ENCODE measurements at regions not wholly inside any gene's neighbourhood (a gene's known extent, or its start where the extent isn't known, plus 50 kb on each side); places are given as distances from the start of the nearest gene placed in this dataset.
A peak's percentile ranks its signal among the peaks of the same experiment; 100 is the strongest.

DNA sequence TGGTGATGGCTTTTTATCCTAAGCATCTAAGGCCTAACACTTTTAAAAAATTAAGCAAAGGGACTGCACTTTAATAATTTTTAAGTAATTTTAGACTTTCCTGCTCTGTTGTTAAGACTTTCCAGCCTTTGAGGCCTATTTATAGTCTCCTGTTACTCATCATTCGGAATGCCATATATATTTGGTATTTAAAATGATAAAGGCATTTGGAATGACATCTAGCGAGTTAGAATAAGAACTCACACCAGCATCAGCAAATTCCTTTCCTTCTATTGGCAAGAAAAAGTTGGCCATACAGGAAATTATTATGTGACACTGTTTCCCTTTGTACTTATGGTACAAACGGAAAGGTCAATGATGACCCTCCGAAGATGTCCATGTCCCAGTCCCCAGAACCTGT lies 88.1 kb upstream of the STMND1 start:
- TF ChIP-seq, protein P1, sequence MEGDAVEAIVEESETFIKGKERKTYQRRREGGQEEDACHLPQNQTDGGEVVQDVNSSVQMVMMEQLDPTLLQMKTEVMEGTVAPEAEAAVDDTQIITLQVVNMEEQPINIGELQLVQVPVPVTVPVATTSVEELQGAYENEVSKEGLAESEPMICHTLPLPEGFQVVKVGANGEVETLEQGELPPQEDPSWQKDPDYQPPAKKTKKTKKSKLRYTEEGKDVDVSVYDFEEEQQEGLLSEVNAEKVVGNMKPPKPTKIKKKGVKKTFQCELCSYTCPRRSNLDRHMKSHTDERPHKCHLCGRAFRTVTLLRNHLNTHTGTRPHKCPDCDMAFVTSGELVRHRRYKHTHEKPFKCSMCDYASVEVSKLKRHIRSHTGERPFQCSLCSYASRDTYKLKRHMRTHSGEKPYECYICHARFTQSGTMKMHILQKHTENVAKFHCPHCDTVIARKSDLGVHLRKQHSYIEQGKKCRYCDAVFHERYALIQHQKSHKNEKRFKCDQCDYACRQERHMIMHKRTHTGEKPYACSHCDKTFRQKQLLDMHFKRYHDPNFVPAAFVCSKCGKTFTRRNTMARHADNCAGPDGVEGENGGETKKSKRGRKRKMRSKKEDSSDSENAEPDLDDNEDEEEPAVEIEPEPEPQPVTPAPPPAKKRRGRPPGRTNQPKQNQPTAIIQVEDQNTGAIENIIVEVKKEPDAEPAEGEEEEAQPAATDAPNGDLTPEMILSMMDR (IDR thresholded peaks at IDR 0.05), result no peak
- DNase-seq (no peak), ATAC-seq (no peak)
- H3K27me3 ChIP-seq, result peaks cover 0 to 7% of the 10 kb centered on the region in 2 donors
- no peak overlapping the region for H3K4me3 ChIP-seq
- no peaks in the 10 kb centered on the region for H3K9me3 ChIP-seq
- intact Hi-C loops (cut with DNase I), result no loop called here
- H3K4me1 ChIP-seq, result no peaks in the 10 kb centered on the region
- no peak overlapping the region for H3K27ac ChIP-seq
- H3K36me3 ChIP-seq, result no peaks in the 10 kb centered on the region

DNA sequence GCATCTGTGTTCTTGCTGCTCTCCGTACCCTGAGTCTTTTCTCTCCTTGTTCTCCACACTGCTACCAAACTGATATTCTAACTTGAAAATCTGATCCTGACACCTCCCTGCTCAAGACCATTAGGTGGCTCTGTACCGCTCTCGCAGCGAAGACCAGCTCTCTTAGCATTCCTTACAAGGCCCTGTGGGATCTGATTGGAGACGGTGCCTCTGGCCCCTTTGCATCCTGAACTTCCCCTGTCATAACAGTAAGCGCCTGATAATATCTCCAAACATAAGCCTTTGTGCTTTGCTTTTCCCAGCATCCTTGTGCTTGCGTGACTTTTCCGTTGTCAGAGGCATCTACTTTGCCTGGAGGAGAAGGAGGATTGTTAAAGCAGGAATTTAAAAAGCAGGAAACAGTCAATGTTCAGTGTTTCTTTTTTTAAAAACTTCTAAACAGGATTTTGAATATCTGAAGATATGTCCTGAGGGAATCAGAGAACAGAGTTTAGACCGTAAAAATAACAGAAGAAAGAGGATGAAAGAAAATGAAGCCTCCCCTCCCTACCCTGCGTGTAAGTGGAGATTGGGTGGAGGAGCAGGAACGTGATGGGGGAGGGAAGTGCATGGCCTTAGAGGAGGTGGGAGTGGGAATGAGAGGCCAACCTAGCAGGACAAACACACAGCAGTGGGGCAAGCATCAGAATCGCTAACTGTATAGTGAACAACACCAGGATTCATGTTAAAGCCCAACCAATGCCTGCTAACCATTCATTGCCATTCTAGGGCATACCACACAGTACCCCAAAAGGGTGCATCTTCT lies 89.2 kb upstream of the STMND1 start:
- intact Hi-C loops (cut with DNase I), result no loop called here
- peaks cover 0 to 7% of the 10 kb centered on the region in 2 donors for H3K27me3 ChIP-seq
- H3K9me3 ChIP-seq, result no peaks in the 10 kb centered on the region
- H3K27ac ChIP-seq, result no peak overlapping the region
- H3K4me1 ChIP-seq, result no peaks in the 10 kb centered on the region
- no peak overlapping the region for H3K4me3 ChIP-seq
- DNase-seq (peak in 1 of 4 donors; percentile 35), ATAC-seq (peak; percentile 24)
- TF ChIP-seq, protein P1 (IDR thresholded peaks at IDR 0.05), result no peak
- no peaks in the 10 kb centered on the region for H3K36me3 ChIP-seq

DNA sequence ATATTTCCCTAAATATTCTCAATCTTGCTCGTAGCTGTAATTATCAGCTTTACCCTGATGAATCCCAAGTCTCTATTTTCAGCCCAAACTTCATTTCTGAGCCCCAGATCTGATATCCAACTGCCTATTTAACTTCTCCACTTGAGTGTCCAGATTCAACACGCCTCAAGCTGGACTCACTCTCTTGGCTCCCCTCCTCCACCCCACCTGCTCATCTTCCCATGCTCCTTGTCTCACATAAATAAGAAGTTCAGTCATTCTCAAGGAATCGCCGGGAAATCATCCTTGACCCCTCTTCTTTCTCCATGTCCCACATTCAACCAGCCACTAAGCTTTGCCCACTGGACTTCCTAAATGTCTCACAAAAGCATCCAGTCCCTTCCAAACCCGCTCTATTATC lies 89.9 kb upstream of the STMND1 start:
- Histone ChIP-seq H3K4me1 (no peaks in the 10 kb centered on the region), H3K36me3 (no peaks in the 10 kb centered on the region), H3K27ac (no peak overlapping the region), H3K4me3 (no peak overlapping the region), H3K9me3 (no peaks in the 10 kb centered on the region), H3K27me3 (peaks cover 0 to 7% of the 10 kb centered on the region in 2 donors)
- DNase-seq, result no peak
- TF ChIP-seq, protein P1 (IDR thresholded peaks at IDR 0.05), result no peak
- intact Hi-C loops (cut with DNase I), result no loop called here
- no peak for ATAC-seq

DNA sequence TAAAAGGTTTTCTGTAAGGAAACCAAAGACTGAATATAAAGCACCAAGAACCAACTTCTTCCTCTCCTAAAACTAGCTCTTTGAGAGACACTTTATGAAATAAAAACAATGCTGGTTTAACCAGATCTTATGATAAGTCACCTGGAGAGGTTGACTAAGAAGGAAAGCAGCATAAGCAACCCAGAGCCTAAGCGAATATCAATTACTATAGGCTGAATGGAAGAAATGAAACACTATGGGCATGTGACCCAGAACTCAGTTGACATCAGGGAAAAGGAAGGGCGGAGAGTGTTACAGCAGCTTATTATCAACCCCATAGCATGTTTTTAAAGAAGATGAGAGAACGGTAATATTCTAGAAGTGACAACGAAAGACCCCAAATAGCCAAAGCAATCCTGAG lies 94.1 kb upstream of the STMND1 start:
- intact Hi-C loops (cut with DNase I), result no loop called here
- Histone ChIP-seq H3K27ac (no peak overlapping the region), H3K4me3 (no peak overlapping the region), H3K9me3 (peaks cover 0 to 4% of the 10 kb centered on the region in 2 donors), H3K27me3 (no peaks in the 10 kb centered on the region), H3K4me1 (no peaks in the 10 kb centered on the region), H3K36me3 (no peaks in the 10 kb centered on the region)
- TF ChIP-seq, protein P1 (IDR thresholded peaks at IDR 0.05), result no peak
- no peak for DNase-seq
- ATAC-seq, result no peak

DNA sequence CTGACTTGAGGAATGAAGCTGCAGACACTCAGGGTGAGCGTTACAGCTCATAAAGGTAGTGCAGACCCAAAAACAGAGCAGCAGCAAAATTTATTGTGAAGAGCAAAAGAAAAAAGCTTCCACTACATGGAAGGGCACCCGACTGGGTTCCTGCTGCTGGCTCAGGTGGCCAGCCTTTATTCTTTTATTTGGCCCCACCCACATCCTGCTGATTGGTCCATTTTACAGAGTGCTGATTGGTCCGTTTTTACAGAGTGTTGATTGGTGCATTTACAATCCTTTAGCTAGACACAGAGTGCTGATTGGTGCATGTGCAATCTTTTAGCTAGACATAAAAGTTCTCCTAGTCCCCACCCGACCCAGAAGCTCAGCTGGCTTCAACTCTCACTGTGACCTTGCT lies 95.3 kb upstream of the STMND1 start:
- H3K27me3 ChIP-seq, result no peaks in the 10 kb centered on the region
- no peaks in the 10 kb centered on the region for H3K36me3 ChIP-seq
- TF ChIP-seq, protein P1 (IDR thresholded peaks at IDR 0.05), result no peak
- intact Hi-C loops (cut with DNase I), result no loop called here
- ATAC-seq (no peak), DNase-seq (no peak)
- H3K4me1 ChIP-seq, result no peaks in the 10 kb centered on the region
- peaks cover 0 to 4% of the 10 kb centered on the region in 2 donors for H3K9me3 ChIP-seq
- H3K27ac ChIP-seq, result no peak overlapping the region
- no peak overlapping the region for H3K4me3 ChIP-seq
